PFSK-1 (cell line): ENCODE measurements at regions not wholly inside any gene's neighbourhood (a gene's known extent, or its start where the extent isn't known, plus 50 kb on each side); places are given as distances from the start of the nearest gene placed in this dataset.

Experiments
- FOXP2 ChIP-seq: optimal IDR thresholded peaks from 2 replicates; pipeline ENCODE3; 2011; ENCODE audit warnings: borderline replicate concordance, control low read depth, inconsistent platforms; ENCODE audit not compliant: insufficient read depth; ENCODE audit errors: extremely low read length, extremely low read depth
- POLR2AphosphoS5 ChIP-seq: IDR thresholded peaks from 2 replicates; pipeline ENCODE4 v1.6.1; 2012; ENCODE audit warnings: low read depth, mild to moderate bottlenecking, control low read depth, low read length, moderate library complexity
- REST ChIP-seq, 2 experiments: IDR thresholded peaks; 2 replicates each; pipeline versions ENCODE4 v1.6.1 to v1.8.0; 2011 to 2012; ENCODE audit warnings: low read depth in 2 of 2, low read length in 2 of 2, control low read depth in 1 of 2, inconsistent platforms in 1 of 2, mild to moderate bottlenecking in 1 of 2, moderate library complexity in 1 of 2; ENCODE audit not compliant: insufficient read depth in 1 of 2
- SIN3A ChIP-seq: IDR thresholded peaks from 2 replicates; pipeline ENCODE4 v1.6.1; 2012; ENCODE audit warnings: mild to moderate bottlenecking, low read length, moderate library complexity, borderline replicate concordance; ENCODE audit not compliant: insufficient read depth
- TAF1 ChIP-seq: IDR thresholded peaks from 2 replicates; pipeline ENCODE4 v1.6.1; 2012; ENCODE audit warnings: low read length, control low read depth, borderline replicate concordance; ENCODE audit not compliant: insufficient read depth

- TF ChIP-seq FOXP2: no peak
- no peak for TF ChIP-seq TAF1
- no peak for TF ChIP-seq SIN3A
- no peak for TF ChIP-seq REST (IDR thresholded peaks at IDR 0.05; ENCODE audit: insufficient read depth in 1 of 2, low read depth in 2 of 2, low read length in 2 of 2)
- no peak for TF ChIP-seq POLR2AphosphoS5
Observed at GRCh38 chr22:47445716-47446290, 683.4 kb downstream of the TBC1D22A start.

DNA sequence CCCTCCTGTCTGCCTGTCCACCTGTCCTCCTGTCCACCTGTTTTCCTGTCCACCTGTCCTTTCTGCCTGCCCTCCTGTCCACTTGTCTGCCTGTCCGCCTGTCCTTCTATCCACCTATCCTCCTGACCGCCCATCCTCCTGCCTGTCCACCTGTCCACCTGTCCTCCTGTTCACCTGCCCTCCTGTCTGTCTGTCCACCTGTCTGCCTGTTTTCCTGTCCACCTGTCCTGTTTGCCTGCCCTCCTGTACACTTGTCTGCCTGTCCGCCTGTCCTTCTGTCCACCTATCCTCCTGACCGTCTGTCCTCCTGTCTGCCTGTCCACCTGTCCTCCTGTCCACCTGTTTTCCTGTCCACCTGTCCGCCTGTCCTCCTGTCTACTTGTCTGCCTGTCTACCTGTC lies 682.8 kb downstream of the TBC1D22A start:
- TF ChIP-seq POLR2AphosphoS5 (no peak), TAF1 (no peak), REST (IDR thresholded peaks at IDR 0.05; ENCODE audit: insufficient read depth in 1 of 2, low read depth in 2 of 2, low read length in 2 of 2) (no peak), SIN3A (no peak)

- TF ChIP-seq SIN3A (no peak), POLR2AphosphoS5 (no peak), FOXP2 (no peak), TAF1 (no peak), REST (IDR thresholded peaks at IDR 0.05; ENCODE audit: insufficient read depth in 1 of 2, low read depth in 2 of 2, low read length in 2 of 2) (no peak)
Observed at GRCh38 chr22:47444746-47445065, 682.3 kb downstream of the TBC1D22A start.

- TF ChIP-seq FOXP2 (no peak), POLR2AphosphoS5 (no peak), REST (IDR thresholded peaks at IDR 0.05; ENCODE audit: insufficient read depth in 1 of 2, low read depth in 2 of 2, low read length in 2 of 2) (no peak), TAF1 (no peak), SIN3A (no peak)
Observed at GRCh38 chr22:47443836-47444745, 681.6 kb downstream of the TBC1D22A start.

- TF ChIP-seq FOXP2: no peak
Observed at GRCh38 chr22:47442821-47443220, 680.4 kb downstream of the TBC1D22A start.
